RCC 7860 (cell line): ENCODE measurements at regions not wholly inside any gene's neighbourhood (a gene's known extent, or its start where the extent isn't known, plus 50 kb on each side); places are given as distances from the start of the nearest gene placed in this dataset.
"Not testable (repeated sequence)": the region's sequence is repeated elsewhere in the genome, so short reads cannot be mapped to it uniquely, and the experiment has no call there.

Experiments
- DNase-seq: peaks from one replicate; pipeline ENCODE4 v3.0.0-alpha.2; 2015; ENCODE audit warnings: low spot score
- FAIRE-seq: peaks from 2 replicates; lab custom pipeline; 2012; peaks lifted over from hg19 to GRCh38; lab: Jason Lieb, UNC

- peak; percentile 92 for FAIRE-seq
- peak; percentile 87 for DNase-seq
Observed at GRCh38 chr9:87193925-87194868, 246.9 kb upstream of the GAS1 start.

- DNase-seq (no peak), FAIRE-seq (peak; percentile 45)
Observed at GRCh38 chr9:87195306-87195705, 248.0 kb upstream of the GAS1 start.

- FAIRE-seq, result no peak
- no peak for DNase-seq
Observed at GRCh38 chr9:87197349-87198130, 250.2 kb upstream of the GAS1 start.

GRCh38 chr9:87198716-87199115, 251.4 kb upstream of the GAS1 start:
- DNase-seq (no peak), FAIRE-seq (no peak)

GRCh38 chr9:87199278-87199677, 252.0 kb upstream of the GAS1 start:
- FAIRE-seq, result no peak
- DNase-seq, result no peak

- FAIRE-seq (no peak), DNase-seq (no peak)
Observed at GRCh38 chr9:87199782-87200181, 252.5 kb upstream of the GAS1 start.

GRCh38 chr9:87201351-87201751, 254.0 kb upstream of the GAS1 start:
- FAIRE-seq (no peak), DNase-seq (no peak)

GRCh38 chr9:87206064-87206661, 258.9 kb upstream of the GAS1 start:
- FAIRE-seq, result peak; percentile 96

GRCh38 chr9:87210658-87211057, 263.4 kb upstream of the GAS1 start:
- DNase-seq, FAIRE-seq: not testable (repeated sequence)

More at GRCh38 chr9:87206064-87206661, 258.9 kb upstream of the GAS1 start:
- DNase-seq, result peak; percentile 90

GRCh38 chr9:87211669-87212068, 264.4 kb upstream of the GAS1 start:
- FAIRE-seq (no peak), DNase-seq (no peak)

- peak; percentile 62 for DNase-seq
- FAIRE-seq, result peak; percentile 91
Observed at GRCh38 chr9:87212605-87213021, 265.3 kb upstream of the GAS1 start.

- no peak for FAIRE-seq
- peak; percentile 70 for DNase-seq
Observed at GRCh38 chr9:87213948-87214347, 266.6 kb upstream of the GAS1 start.

GRCh38 chr9:87214991-87215390, 267.7 kb upstream of the GAS1 start:
- FAIRE-seq (no peak), DNase-seq (no peak)

- no peak for FAIRE-seq
- DNase-seq, result no peak
Observed at GRCh38 chr9:87216036-87216435, 268.7 kb upstream of the GAS1 start.

- DNase-seq, result no peak
- FAIRE-seq, result no peak
Observed at GRCh38 chr9:87216897-87217455, 269.7 kb upstream of the GAS1 start.

- DNase-seq, result peak; percentile 44
Observed at GRCh38 chr9:87223392-87224246, 274.0 kb upstream of the DAPK1 start.

GRCh38 chr9:87226896-87227295, 270.8 kb upstream of the DAPK1 start:
- FAIRE-seq, result no peak
- no peak for DNase-seq

More at GRCh38 chr9:87223392-87224246, 274.0 kb upstream of the DAPK1 start:
- FAIRE-seq, result no peak

- FAIRE-seq (no peak), DNase-seq (no peak)
Observed at GRCh38 chr9:87227456-87227855, 270.2 kb upstream of the DAPK1 start.

GRCh38 chr9:87229108-87229507, 268.6 kb upstream of the DAPK1 start:
- FAIRE-seq (no peak), DNase-seq (no peak)

- FAIRE-seq (no peak), DNase-seq (no peak)
Observed at GRCh38 chr9:87233431-87233830, 264.2 kb upstream of the DAPK1 start.
